Fibroblast of skin of right biceps (primary cell): ENCODE measurements at regions not wholly inside any gene's neighbourhood (a gene's known extent, or its start where the extent isn't known, plus 50 kb on each side); places are given as distances from the start of the nearest gene placed in this dataset.
A peak's percentile ranks its signal among the peaks of the same experiment; 100 is the strongest.

Experiments
- DNase-seq: peaks from one replicate; pipeline ENCODE4 v3.0.0-alpha.2; 2013

DNA sequence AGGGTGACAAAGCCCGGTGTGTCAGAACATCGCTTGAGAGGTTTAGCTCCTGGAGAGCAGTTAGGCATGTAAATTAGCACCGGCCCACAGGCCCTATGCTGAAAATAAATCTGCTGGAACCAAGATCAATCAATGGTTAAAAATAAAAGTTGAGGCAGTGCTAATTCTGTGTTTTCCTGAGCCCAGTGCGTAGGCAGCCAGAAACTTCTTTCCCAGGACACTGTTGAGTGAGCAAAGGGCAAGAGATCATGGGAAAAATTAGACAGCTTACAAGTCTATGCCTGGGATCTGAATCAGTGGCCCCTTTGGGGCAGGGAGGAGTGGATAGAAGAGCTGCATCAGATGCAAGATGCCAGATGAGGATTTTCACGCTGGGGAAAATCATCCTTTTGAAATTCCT is 539.2 kb downstream of the BUD13 start:
- DNase-seq: no peak

DNA sequence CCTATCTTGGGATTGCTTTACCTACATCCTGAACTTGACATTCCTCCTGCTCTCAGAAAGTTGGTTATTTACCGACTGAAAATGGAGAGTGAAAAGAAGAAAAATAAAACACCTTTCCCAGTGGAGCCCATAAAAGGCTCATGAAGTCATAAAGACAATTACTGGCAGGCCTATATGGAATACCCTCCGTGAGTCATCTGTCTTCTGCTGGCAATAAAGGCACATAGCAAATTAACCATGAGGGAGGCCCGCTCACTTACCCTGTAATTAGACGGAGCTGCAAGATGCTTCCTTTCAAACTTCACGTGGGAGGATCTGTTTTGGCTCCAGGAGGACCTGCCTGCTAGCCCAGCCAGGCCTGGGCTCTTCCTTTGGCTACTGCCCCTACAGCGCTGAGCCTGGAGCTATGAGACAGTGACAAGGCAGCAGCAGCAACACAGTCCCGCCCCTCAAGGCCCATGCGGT is 540.4 kb downstream of the BUD13 start:
- peak; percentile 40 for DNase-seq

DNA sequence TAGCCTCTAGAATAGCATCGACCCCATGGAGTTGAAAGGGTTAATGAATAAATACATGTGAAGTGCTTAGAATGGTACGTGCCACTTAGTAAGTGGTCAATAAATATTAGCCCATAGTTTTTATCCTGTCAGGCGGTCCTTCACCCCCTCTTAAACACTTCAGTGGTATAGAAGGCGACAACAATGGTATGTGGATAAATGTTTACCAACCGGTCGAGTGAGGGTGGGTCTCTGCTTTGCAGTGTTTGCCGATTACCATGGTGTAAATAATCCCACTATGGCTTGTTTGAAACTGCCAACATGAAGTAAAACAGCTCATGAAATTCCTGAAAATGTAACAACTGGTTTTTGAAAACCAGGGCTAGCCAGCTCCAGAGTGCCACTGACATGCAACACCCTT is 541.2 kb downstream of the BUD13 start:
- no peak for DNase-seq

- no peak for DNase-seq
Observed at GRCh38 chr11:116230438-116230837, 542.3 kb downstream of the BUD13 start.

GRCh38 chr11:116229236-116229970 is 543.4 kb downstream of the BUD13 start:
- DNase-seq: peak; percentile 23

DNA sequence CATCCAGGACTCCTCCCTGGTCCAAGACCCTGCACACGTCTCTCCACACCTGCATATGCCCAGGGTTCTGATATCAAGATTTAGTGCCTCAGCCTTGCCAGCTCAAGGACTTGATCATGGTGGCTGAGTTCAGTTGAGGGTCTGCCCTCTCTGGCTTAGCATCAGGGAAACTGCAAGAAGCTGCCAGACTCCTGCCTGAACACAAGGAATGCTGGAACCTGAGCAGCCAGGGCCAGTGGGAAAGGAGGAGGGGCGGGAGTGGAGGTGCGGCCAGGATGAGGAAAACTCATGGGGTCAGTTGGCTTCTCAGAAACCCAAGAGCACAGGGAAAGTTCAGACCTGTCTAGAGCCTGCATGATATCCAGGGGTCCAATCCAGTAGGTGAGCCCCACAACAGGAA is 546.1 kb downstream of the BUD13 start:
- DNase-seq: no peak

- DNase-seq: peak; percentile 65
Observed at GRCh38 chr11:116225784-116226585, 546.8 kb downstream of the BUD13 start.

DNA sequence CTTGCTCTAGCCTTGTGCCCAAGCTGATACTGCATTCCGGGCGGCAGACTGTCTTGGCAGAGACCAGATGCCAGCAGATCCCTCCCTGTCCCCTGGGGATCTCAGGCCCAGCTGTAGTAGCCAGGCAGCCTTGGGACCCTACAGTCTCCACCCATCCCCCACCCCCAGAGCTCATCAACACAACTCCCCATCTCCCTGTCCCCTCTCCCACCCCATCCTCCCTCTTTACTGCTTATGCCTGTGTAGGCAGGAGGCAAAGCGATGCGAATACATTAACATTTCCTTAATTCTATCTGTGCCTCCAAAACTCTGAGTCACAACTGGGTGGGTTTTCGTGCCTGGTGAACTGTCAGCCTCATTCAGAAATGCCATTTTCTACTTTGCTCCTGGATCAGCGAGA is 547.6 kb downstream of the BUD13 start:
- DNase-seq: peak; percentile 10

DNA sequence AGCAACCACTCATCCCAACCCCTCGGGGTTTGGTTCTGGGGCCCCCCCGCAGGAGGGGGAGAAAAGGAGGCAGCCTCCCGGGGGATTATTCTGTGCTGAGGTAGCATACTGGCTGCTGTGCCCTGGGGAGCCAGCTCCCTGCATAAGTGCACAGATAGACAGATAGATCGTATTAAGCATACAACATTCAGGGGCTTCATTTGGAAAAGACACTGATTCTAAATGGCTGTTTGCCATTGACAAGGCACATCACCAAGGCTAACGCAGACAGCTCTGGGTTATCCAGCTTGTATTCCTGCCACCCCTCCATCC is 547.9 kb downstream of the BUD13 start:
- DNase-seq: no peak

GRCh38 chr11:116224154-116224888 is 548.5 kb downstream of the BUD13 start:
- DNase-seq: peak; percentile 38

- no peak for DNase-seq
Observed at GRCh38 chr11:116221351-116221750, 551.4 kb downstream of the BUD13 start.

DNA sequence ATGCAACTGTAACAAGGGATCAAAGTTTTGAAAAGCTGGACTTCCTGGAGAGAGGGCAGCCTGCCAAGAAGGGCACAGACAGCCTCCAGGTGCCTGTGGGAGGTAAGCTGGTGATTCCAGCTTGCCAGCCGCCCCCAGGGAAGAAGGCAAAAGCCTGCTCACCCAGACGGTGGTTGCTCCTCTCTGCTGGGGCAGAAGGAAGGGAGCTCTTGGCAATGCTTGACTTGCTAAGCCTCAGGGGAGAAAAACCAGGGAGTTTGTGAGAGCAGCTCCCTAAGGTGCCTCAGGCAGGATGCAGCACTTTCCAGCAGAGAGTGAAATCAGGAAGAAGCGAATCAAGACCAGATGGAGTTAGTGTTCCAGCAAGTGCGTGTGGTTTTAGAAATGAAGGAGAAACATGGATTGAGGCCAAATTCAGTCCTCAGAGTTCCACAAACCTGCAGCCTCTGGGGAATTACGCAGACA is 553.6 kb downstream of the BUD13 start:
- peak; percentile 69 for DNase-seq

GRCh38 chr11:116217441-116217840 is 555.3 kb downstream of the BUD13 start:
- no peak for DNase-seq

- peak; percentile 44 for DNase-seq
Observed at GRCh38 chr11:116217006-116217405, 555.8 kb downstream of the BUD13 start.

DNA sequence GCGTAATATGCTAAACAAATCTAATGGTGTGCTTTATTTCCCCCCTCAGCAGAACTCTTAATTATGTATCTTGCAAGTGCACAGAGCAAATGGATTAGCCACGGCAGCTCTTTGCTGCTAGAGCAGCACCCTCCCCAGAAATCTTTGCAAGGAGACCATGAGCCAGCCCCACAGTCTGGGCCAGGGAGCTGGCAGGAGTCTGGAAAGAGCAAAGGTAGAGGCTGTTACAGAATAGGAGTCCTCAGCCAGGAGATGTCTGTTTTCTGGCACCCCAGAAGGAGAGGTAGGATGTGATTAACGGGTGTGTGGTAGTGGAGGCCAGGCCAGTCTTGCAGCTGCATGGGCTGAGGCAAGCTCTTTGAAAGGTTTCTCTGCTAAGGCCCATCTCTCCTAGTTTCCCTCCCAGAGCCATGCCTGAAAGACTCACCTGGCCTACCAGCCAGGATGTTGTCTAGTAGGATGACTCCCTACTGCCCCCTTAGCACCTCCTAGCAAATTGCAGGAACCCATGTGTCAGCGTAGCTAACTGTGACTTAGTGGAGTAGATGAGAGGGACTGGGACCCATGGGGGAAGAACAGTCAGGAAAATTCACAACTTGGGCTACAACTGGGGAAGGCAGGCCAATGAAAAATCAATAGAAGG is 557.2 kb downstream of the BUD13 start:
- DNase-seq: no peak

DNA sequence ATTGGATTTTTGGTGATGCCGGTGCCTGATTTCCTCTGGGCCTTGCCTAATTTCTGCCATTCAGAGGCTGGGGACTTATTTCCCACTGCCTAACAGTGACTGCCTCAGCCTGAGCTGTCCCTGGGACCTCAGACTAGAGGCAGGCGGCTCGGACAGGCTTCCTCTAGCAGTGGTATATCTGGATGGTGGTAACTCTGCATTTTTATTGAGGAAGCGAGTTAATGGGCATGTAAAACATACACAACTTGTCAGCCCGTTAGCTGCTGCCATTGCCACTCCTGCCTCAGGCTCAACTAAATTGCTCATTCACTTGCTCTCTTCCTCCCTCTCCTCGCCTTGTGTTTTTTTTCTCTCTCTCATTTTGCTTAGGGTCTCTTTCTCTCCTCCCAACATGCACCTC is 561.6 kb downstream of the BUD13 start:
- DNase-seq: no peak

- no peak for DNase-seq
Observed at GRCh38 chr11:116210663-116211062, 562.1 kb downstream of the BUD13 start.

DNA sequence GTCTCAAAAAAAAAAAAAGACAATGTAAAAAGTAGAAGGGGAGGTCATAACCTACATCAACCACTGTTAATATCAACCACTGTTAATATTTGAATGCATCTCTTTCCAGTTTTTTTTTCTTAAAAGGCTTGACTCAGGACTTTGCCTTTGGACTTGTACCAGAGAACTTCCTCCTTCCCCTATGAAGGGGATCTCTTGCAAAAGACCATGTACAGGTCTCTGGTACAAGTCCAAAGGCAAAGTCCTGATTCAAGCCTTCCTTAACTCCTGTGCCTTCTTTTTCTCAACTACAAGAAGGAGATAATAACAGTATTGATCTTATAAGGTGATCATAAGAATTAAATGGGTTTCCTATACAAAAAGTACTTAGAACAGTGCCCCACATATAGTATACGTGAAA is 563.5 kb downstream of the BUD13 start:
- no peak for DNase-seq

- no peak for DNase-seq
Observed at GRCh38 chr11:116207421-116208141, 565.2 kb downstream of the BUD13 start.

DNA sequence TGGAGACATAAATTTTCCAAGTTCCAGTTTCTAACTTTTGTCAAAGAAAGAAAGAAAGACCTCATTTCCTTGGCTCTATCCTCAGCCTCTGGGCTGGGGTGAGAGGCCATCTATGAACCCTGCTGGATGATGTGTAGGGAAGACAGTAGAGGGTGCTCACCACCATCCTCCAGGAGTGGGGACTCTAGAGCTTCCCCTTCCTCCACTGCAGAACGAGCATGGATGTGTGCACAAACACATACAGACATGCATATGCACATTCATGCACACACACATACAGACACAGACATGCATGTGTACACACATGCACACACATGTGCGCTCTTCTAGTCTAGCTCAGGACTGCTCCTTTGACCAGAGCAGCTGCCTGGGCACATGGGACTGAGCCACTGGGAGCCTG is 565.8 kb downstream of the BUD13 start:
- DNase-seq: no peak

DNA sequence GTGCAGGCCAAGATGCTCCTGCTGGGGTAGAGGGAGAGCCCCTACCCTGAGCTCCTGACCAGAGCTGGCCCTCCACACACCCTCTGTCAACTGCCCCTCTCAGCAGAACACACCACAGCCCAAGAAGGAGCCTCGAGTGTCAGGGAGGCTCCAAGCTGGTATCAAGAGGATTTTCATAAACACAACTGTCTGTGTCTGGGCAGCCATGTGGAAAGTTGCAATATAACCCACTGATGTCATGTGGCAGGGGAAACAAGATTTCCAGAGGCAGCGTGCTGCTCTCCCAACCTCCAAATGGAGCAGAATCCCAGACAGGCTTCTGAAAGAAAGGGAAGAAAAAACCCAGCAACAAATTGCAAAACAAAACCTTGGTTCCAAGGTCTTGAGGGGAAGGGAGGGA is 569.9 kb downstream of the BUD13 start:
- DNase-seq: no peak

- no peak for DNase-seq
Observed at GRCh38 chr11:116200564-116200963, 572.2 kb downstream of the BUD13 start.
